DND-41 (cell line): ENCODE measurements at regions not wholly inside any gene's neighbourhood (a gene's known extent, or its start where the extent isn't known, plus 50 kb on each side); places are given as distances from the start of the nearest gene placed in this dataset.

Source experiments
- ATAC-seq: fragments of 200-7000 bp; cut with Tn5 transposase; 3 replicates; pipeline ENCODE4 v1.9.1; 2021; ENCODE audit warnings: low read depth; ENCODE audit not compliant: insufficient read depth
- DNase-seq: peaks from one replicate; pipeline ENCODE4 v3.0.0-alpha.2; 2020
- H2AFZ ChIP-seq: 2 replicates; pipeline ENCODE4 v1.6.0; 2012; ENCODE audit warnings: low read depth, low read length
- H3K27ac ChIP-seq: 2 replicates; pipeline ENCODE4 v1.5.1; 2012; ENCODE audit warnings: low read length, inconsistent platforms
- H3K27me3 ChIP-seq: fragments of 200-600 bp; sonication (generic); 2 replicates; pipeline ENCODE4 v1.6.0; 2012; ENCODE audit warnings: low read length, mild to moderate bottlenecking, inconsistent platforms; ENCODE audit not compliant: insufficient read depth, poor library complexity
- H3K36me3 ChIP-seq: 2 replicates; pipeline ENCODE4 v1.5.1; 2012; ENCODE audit warnings: low read length, inconsistent platforms; ENCODE audit not compliant: insufficient read depth
- H3K4me1 ChIP-seq: 2 replicates; pipeline ENCODE4 v1.5.1; 2012; ENCODE audit warnings: mild to moderate bottlenecking, low read length; ENCODE audit not compliant: insufficient read depth
- H3K4me2 ChIP-seq: 2 replicates; pipeline ENCODE4 v1.6.0; 2012; ENCODE audit warnings: mild to moderate bottlenecking, moderate library complexity, low read length, inconsistent platforms; ENCODE audit not compliant: insufficient read depth
- H3K4me3 ChIP-seq, 2 experiments: fragments of 200-600 bp in 1 of 2; shearing (Covaris generic) in 1 of 2; 2 replicates each; pipeline ENCODE4 v1.5.1; 2012 to 2016; ENCODE audit warnings: inconsistent platforms in 2 of 2, low read length in 2 of 2, mild to moderate bottlenecking in 2 of 2, low read depth in 1 of 2, moderate library complexity in 1 of 2
- H3K79me2 ChIP-seq: 2 replicates; pipeline ENCODE4 v1.6.0; 2012; ENCODE audit warnings: low read length, inconsistent platforms; ENCODE audit not compliant: insufficient read depth
- H3K9ac ChIP-seq: 2 replicates; pipeline ENCODE4 v1.6.0; 2012; ENCODE audit warnings: low read depth, mild to moderate bottlenecking, inconsistent platforms, low read length, moderate library complexity
- H3K9me3 ChIP-seq: 2 replicates; pipeline ENCODE4 v1.5.1; 2012; ENCODE audit warnings: low read length, moderate library complexity, mild to moderate bottlenecking, inconsistent platforms; ENCODE audit not compliant: insufficient read depth, severe bottlenecking
- H4K20me1 ChIP-seq: 2 replicates; pipeline ENCODE4 v1.6.0; 2012; ENCODE audit warnings: low read length; ENCODE audit not compliant: insufficient read depth
- CTCF ChIP-seq: IDR thresholded peaks from 2 replicates; pipeline ENCODE4 v1.5.1; 2012; ENCODE audit warnings: borderline replicate concordance, low read length, moderate library complexity, mild to moderate bottlenecking; ENCODE audit not compliant: poor library complexity, severe bottlenecking; ENCODE audit errors: extremely low read depth
- EZH2 ChIP-seq: IDR thresholded peaks from 3 replicates; pipeline ENCODE4 v1.6.1; 2012; ENCODE audit warnings: borderline replicate concordance, low read depth, mild to moderate bottlenecking, moderate library complexity, low read length, inconsistent platforms; ENCODE audit not compliant: severe bottlenecking

GRCh38 chr21:41571938-41572510 lies 64.1 kb upstream of the TMPRSS2 start:
- Histone ChIP-seq H3K4me3 (no peak overlapping the region), H3K27ac (no peak overlapping the region), H3K9ac (no peak overlapping the region), H3K9me3 (peaks cover 3% of the 10 kb centered on the region), H3K4me1 (no peaks in the 10 kb centered on the region), H3K4me2 (no peak overlapping the region), H3K79me2 (no peaks in the 10 kb centered on the region), H3K27me3 (no peaks in the 10 kb centered on the region), H3K36me3 (no peaks in the 10 kb centered on the region), H2AFZ (no peak overlapping the region), H4K20me1 (no peaks in the 10 kb centered on the region)
- DNase-seq (no peak), ATAC-seq (no peak)
- no peak for TF ChIP-seq CTCF
- TF ChIP-seq EZH2 = no peak

GRCh38 chr21:41570791-41571355 lies 62.9 kb upstream of the TMPRSS2 start:
- no peak for DNase-seq
- Histone ChIP-seq H3K4me3 (no peak overlapping the region), H2AFZ (no peak overlapping the region), H3K27ac (no peak overlapping the region), H3K4me1 (no peaks in the 10 kb centered on the region), H3K79me2 (no peaks in the 10 kb centered on the region), H3K4me2 (no peak overlapping the region), H3K27me3 (no peaks in the 10 kb centered on the region), H4K20me1 (no peaks in the 10 kb centered on the region), H3K36me3 (no peaks in the 10 kb centered on the region), H3K9me3 (peaks cover 3% of the 10 kb centered on the region), H3K9ac (no peak overlapping the region)
- no peak for TF ChIP-seq CTCF
- TF ChIP-seq EZH2 = no peak
- ATAC-seq = no peak

- no peak overlapping the region for H3K9ac ChIP-seq
- H3K27me3 ChIP-seq = no peaks in the 10 kb centered on the region
- no peak for TF ChIP-seq EZH2
- no peak for TF ChIP-seq CTCF
- H2AFZ ChIP-seq = no peak overlapping the region
- H3K36me3 ChIP-seq = no peaks in the 10 kb centered on the region
- H3K9me3 ChIP-seq = peaks cover 3% of the 10 kb centered on the region
- no peaks in the 10 kb centered on the region for H4K20me1 ChIP-seq
- H3K4me1 ChIP-seq = no peaks in the 10 kb centered on the region
- no peak overlapping the region for H3K4me2 ChIP-seq
- DNase-seq = no peak
- H3K4me3 ChIP-seq = no peak overlapping the region
- no peak for ATAC-seq
- no peak overlapping the region for H3K27ac ChIP-seq
- H3K79me2 ChIP-seq = no peaks in the 10 kb centered on the region
Measured at GRCh38 chr21:41568606-41569385, 60.8 kb upstream of the TMPRSS2 start.
